ENCODE measurements at regions not wholly inside any gene's neighbourhood (a gene's known extent, or its start where the extent isn't known, plus 50 kb on each side); places are given as distances from the start of the nearest gene placed in this dataset.

GRCh38 chr3:152071315-152071714, 197.4 kb upstream of the MBNL1 start:
- Histone ChIP-seq H3K27me3 (ENCODE audit: insufficient read depth, low read length) (no peaks in the 10 kb centered on the region), H3K56ac (ENCODE audit: insufficient read length, low read depth, low read length) (no peak overlapping the region), H3T11ph (ENCODE audit: low read length) (no peak overlapping the region), H3K9ac (ENCODE audit: extremely low read depth, insufficient read length, low read length) (no peak overlapping the region), H3K23ac (ENCODE audit: insufficient read length, low read depth, low read length) (no peak overlapping the region), H3K14ac (ENCODE audit: insufficient read depth, low read length) (no peak overlapping the region), H2BK15ac (ENCODE audit: low read depth, low read length) (no peak overlapping the region), H3K9me3 (ENCODE audit: control insufficient read depth, low read depth, low read length) (no peaks in the 10 kb centered on the region), H3K23me2 (ENCODE audit: insufficient read length, low read depth, low read length, poor library complexity, severe bottlenecking) (no peaks in the 10 kb centered on the region), H2AK5ac (ENCODE audit: insufficient read length, low read length) (no peak overlapping the region), H2BK5ac (ENCODE audit: insufficient read length, low read length) (no peak overlapping the region), H4K8ac (replicated peaks; ENCODE audit: insufficient read length, low read depth, low read length) (no peak overlapping the region), H2AFZ (ENCODE audit: low read length) (no peak overlapping the region), H3K4me1 (ENCODE audit: insufficient read depth, low read length) (no peaks in the 10 kb centered on the region), H2BK20ac (ENCODE audit: low read depth, low read length, poor library complexity, severe bottlenecking) (no peak overlapping the region), H3K79me1 (ENCODE audit: insufficient read depth, low read depth, low read length, poor library complexity, severe bottlenecking) (no peaks in the 10 kb centered on the region), H3K18ac (ENCODE audit: insufficient read length, low read depth, low read length) (no peak overlapping the region), H4K20me1 (ENCODE audit: control insufficient read depth, insufficient read depth, insufficient read length) (no peaks in the 10 kb centered on the region), H4K5ac (ENCODE audit: insufficient read length, low read depth, low read length) (no peak overlapping the region), H3K79me2 (ENCODE audit: insufficient read depth, low read length) (no peaks in the 10 kb centered on the region), H2BK12ac (ENCODE audit: insufficient read length, low read depth, low read length) (no peak overlapping the region), H3K4me2 (ENCODE audit: insufficient read depth, insufficient read length, low read length) (no peak overlapping the region), H2BK120ac (ENCODE audit: low read depth, low read length, poor library complexity, severe bottlenecking) (no peak overlapping the region), H3K4ac (ENCODE audit: low read depth, low read length) (no peak overlapping the region), H4K91ac (ENCODE audit: insufficient read length, low read depth, low read length) (no peak overlapping the region), H3K27ac (ENCODE audit: insufficient read length, low read depth, low read length) (no peak overlapping the region)
- no peaks in the 10 kb centered on the region for H3K4me1 Mint-ChIP-seq
- no peak for DNase-seq
- H3K4me3 Mint-ChIP-seq: no peak overlapping the region
- WGBS (ENCODE audit: extremely low coverage, insufficient read length, low lambda C conversion rate): 100% methylated on average over 2 of the region's 3 CpGs
- H3K27me3 Mint-ChIP-seq (ENCODE audit: low read depth): no peaks in the 10 kb centered on the region
- H3K27ac Mint-ChIP-seq: no peak overlapping the region
- TF ChIP-seq, protein P1, sequence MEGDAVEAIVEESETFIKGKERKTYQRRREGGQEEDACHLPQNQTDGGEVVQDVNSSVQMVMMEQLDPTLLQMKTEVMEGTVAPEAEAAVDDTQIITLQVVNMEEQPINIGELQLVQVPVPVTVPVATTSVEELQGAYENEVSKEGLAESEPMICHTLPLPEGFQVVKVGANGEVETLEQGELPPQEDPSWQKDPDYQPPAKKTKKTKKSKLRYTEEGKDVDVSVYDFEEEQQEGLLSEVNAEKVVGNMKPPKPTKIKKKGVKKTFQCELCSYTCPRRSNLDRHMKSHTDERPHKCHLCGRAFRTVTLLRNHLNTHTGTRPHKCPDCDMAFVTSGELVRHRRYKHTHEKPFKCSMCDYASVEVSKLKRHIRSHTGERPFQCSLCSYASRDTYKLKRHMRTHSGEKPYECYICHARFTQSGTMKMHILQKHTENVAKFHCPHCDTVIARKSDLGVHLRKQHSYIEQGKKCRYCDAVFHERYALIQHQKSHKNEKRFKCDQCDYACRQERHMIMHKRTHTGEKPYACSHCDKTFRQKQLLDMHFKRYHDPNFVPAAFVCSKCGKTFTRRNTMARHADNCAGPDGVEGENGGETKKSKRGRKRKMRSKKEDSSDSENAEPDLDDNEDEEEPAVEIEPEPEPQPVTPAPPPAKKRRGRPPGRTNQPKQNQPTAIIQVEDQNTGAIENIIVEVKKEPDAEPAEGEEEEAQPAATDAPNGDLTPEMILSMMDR (conservative IDR thresholded peaks at IDR 0.05): no peak
- H3K36me3 Mint-ChIP-seq (ENCODE audit: insufficient read depth in 1 of 3, low read depth in 3 of 3): no peaks in the 10 kb centered on the region; a peak in 1 of 7 replicates
- H3K9me3 Mint-ChIP-seq: no peaks in the 10 kb centered on the region

All from H9 (cell line).